ENCODE measurements at regions not wholly inside any gene's neighbourhood (a gene's known extent, or its start where the extent isn't known, plus 50 kb on each side); places are given as distances from the start of the nearest gene placed in this dataset.

- DNase-seq: no peak
Observed at GRCh38 chr7:106606120-106606519, 54.8 kb downstream of the CCDC71L start.

DNA sequence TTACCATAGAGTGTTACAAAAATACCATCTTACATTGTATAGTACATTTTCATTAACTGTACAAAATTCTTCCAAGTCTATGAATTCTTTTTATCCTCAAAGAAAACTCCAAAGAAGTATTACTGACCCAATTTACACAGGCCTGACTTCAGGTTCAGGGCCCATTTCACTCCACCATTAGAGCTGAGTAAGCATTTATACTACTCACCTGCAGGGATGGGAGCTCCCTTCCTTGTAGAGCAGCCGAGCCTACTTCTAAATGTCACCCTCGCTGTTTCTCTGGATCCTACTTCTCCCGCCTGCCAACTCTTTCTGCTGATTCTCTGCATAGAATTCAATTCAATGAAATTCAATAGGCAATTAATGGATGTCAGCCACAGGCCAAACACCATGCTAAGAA, 56.0 kb downstream of the CCDC71L start:
- DNase-seq: no peak

DNA sequence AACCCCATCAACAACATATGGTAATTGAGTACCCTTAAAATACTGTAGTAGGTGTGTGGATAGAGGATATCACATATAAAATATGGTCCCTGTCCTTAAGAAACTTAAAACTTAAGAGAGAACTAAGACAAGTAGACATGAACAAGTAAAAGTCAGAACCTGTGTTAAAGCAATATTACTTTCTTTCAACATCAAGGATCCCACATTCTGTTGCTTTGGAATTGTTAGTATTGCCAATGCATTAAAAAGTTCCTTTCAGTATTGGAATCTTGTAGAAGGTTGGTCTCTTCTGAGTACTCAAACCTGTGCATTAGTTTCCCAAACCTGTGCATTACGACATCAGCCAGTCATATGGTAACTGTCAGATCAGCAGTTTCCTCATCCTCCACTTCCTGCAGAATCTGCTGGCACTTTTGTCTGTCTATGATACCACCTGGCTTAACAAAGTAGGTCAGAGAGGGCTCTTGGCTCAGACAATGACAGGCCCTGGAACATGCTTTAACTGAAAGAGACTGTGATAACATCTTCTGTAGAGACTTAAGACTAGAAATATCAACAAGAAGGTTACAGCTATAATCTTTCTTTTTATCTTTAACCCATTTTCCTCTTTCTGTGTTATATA, 56.5 kb downstream of the CCDC71L start:
- DNase-seq: peak; percentile 19

DNA sequence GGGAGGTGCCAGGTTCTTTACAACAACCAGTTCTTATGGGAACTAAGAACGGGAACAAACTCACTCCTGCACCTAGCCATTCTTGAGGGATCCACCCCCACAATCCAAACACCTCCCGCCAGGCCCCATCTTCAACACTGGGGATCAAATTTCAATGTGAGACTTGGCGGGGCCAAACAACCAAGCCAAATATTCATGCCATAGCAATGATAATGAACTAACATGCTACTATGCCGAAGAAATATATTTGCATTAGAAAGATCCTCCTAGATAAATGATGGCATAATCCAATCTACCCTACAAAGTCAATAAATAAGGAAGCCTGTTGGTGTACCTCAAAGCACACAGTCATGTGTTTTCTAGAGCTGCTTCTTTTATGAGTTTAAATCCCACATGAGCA, 57.6 kb downstream of the CCDC71L start:
- DNase-seq: no peak

DNA sequence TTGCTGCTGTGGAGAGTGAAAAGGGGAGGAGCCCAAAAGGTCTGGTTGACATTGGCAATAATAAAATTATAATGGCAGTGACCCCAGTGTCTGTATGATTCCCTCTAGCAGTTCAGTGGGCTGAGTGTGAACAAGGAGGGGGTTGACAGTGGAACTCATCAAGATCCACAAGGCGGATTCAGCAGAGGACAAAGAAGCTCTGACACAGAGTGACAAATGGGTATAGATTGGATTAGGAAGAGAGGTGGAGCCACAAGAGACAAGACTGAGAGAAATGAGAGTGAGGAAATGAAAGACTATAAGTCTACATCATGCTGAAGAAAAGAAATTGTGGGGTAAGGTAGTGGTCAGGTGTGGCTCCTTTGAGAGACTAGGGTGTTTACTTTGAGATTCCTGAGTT, 58.9 kb downstream of the CCDC71L start:
- DNase-seq: no peak

DNA sequence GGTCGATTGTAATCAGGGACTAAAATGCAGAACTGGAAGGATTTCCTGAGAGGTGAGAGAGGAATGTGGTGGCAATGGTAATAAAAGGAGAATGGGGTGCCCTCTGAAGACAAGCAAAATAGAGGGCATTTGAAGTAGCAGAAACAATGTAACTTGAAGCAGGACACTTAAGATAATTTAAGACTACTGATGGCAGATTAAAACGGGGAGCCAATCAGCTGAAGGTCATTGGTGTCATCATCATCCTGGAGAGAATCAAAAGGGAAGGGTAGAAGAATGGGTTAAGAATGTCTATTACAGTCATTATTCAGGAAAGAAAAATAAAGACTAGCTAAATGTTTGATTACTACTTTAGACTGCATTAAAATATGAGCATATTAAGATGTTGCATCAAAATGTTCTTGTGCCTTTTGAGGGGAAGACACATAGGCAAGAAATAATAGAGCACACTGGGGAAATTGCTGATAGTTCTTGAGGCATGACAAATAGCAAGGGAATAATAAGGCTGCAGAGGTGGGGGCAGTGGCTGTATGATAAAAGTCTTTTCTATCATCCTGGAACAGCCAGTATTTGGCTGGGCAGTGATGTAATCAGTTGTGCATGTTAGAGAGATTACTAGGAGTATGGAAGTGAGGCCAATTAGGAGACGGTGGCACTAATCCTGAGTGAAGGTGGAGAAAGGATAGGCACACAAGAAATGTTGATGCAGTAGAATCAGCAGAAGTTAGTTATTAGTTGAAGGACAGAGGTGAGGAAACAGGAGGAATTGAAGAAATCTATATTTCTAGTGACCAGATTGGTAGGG, 60.2 kb downstream of the CCDC71L start:
- no peak for DNase-seq

DNA sequence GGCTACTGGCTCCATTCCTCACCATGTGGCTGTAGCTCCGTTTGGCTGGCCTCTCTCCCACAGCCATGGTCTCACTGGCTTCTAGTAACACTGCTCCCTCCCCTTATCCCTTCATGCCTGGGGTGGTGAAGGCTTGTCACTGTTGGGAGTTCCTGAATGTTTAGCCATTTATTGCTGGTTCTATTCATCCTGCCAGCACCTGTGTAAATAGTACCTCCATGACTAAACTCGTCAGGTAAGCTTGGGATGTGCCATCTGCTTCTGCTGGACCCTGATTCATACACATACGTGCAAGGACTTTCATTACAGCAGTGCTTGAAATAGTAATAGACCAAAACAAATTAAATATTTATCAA, 61.6 kb downstream of the CCDC71L start:
- DNase-seq: no peak

- peak; percentile 76 for DNase-seq
Observed at GRCh38 chr7:106598663-106599342, 62.2 kb downstream of the CCDC71L start.

DNA sequence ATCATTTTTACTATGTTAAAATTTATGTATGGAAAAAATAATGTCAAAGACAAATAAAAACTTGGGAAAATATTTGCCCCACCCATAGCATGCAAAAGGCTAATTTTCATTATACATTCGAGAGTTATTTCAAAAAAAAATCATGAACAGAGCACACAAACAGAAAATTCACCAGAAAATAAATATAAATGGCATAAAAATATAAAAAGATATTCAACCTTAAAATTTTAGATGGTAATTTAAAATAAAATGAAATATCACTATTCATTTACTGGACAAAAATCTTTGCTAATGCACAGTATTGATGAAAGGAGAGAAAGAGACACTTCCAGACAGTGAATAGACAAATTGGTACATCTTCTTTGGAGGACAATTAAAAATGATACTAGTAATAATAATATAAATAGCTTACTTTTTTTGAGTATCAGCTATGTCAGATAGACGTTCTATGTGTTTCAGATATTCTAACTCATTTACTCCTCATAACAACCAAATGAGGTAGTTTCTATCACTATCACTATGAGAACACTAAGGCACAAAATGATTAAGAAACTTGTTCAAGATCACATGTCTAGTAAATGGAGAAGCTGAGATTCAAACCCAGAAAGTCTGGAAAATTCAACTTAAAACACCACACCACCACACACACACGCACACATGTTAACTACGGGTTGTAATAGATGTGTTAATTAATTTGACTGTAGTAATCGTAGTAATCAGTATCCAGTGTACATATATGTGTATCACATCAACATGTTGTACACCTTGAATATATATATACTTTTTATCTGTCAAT, 63.0 kb downstream of the CCDC71L start:
- no peak for DNase-seq

DNA sequence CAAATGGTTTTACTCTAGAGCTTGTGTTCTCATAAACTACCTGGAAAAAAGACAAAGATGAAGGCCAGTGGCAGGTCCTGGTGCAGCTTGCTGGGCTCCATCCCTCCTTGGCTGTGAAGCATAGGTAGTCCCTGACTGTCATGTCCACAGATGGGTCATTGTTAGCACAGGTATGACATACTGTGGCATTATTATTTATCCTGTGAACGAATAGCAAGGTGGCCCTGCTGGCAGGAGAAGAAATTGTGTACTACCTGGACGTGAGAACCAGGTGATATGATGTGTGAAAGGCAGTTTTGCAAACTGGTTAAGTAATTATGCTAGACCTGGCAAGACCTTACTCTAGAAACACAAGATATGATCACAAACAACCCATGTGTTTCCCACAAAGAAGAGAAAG, 63.9 kb downstream of the CCDC71L start:
- DNase-seq: no peak

GRCh38 chr7:106595922-106596321, 65.0 kb downstream of the CCDC71L start:
- no peak for DNase-seq

DNA sequence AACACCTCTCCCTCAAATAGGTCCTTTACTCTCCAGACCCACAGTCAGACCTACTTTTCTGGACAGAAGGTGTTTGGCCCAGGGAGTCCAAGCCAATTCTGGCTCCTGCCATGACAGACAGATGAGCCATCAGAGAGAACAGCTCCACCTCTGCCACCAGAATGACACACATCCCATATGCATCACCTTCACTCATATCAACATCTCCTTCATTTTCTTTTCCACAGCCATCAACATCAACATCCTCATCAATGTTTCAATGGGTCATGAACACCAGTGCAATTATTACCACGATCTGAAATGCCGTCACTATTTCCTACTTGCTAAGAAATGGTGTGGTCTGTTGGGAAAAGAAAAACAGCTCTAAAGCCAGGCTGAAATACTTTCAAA, 67.9 kb downstream of the CCDC71L start:
- no peak for DNase-seq

DNA sequence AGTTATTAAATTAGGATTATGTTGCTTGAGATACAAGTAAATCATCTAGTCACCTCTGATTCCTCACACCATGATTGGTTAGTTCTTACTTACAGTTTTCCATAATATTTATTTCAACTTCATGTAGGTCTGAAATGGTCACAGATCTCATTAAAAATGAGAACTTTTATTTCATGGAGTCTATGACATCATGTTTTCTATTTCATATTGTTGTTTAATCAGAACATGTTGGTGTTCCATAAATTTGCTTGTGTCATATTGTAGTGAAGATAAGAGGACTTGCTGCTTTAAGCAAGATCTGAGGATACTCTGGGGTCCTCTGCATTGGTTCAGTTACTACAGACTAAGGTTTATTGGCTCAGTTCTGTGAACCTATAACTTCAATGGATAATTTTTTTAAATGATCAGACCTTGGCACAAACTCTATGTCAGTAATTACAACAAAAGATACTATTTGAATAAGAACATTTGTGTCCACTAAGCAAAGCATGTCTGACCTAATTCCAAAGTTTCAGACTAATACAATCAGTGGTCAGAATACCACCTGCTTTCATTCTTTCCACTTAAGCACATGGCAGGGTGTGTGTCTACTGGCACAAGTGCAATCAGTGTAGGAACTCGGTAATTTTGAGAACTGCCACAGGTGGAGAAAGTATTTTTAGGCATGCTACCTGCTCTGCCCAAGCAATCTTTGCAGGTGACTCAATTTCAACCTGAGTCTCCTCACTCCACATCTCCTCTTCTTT, 68.5 kb downstream of the CCDC71L start:
- DNase-seq: no peak

DNA sequence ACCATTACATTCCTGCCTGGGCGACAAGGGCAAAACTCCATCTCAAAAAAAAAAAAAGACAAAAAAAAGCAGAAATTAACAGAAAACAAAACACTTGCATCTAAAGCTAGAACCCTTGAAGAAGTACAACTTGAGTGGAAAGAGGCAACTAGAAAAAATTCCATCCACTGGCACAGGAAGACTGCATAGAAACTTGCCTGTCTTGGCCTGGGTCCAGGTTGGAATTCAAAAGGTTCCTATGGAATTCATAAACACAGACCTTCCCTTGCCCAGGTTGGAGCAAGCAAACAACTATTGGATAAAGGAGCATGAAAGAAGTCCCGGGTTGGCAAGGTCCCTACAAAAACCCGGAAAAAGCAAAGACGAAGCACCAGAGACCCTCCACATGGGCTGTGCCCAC, 69.8 kb downstream of the CCDC71L start:
- DNase-seq: no peak

- DNase-seq: no peak
Observed at GRCh38 chr7:106590209-106590816, 70.6 kb downstream of the CCDC71L start.

GRCh38 chr7:106589198-106589879, 71.6 kb downstream of the CCDC71L start:
- no peak for DNase-seq

DNA sequence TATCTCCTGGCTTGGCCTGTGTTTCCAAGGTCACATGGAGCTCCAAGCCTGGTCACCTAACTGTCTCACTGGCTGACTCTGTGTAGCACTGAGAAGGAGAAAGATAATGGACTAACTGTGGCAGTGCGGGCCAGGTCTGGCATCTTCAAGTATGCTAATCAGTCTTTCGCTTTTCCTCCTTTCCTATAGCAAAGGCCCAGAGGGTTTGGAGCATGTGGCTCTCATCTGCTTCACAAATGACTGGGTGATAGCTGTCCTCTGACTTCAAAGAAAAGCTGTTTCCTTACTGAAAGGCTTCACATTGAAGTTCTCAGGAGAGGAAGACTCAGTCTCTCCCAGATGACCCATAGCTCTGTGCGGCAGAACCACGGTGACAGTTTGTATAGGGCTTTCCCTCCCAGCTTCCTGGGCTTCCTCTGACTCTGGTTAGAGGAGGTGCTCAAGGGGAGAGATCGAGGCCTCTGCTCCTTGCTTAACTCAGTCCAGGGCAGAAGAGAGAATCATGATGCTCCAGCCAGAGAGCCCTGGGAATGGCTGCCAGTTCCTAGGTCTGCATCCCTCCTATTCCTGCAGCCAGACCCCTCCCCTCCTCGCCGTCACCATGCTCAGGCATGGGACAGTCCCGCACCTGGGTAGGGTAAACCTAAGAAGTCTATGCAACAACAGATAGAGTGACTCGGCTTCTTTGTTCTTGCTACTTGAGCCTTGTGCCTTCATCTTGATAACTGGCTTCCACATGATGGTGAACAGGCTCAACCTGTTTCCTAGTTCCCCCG, 72.3 kb downstream of the CCDC71L start:
- DNase-seq: no peak

GRCh38 chr7:106584914-106585759, 75.8 kb downstream of the CCDC71L start:
- DNase-seq: no peak
